ENCODE measurements at regions not wholly inside any gene's neighbourhood (a gene's known extent, or its start where the extent isn't known, plus 50 kb on each side); places are given as distances from the start of the nearest gene placed in this dataset.

DNA sequence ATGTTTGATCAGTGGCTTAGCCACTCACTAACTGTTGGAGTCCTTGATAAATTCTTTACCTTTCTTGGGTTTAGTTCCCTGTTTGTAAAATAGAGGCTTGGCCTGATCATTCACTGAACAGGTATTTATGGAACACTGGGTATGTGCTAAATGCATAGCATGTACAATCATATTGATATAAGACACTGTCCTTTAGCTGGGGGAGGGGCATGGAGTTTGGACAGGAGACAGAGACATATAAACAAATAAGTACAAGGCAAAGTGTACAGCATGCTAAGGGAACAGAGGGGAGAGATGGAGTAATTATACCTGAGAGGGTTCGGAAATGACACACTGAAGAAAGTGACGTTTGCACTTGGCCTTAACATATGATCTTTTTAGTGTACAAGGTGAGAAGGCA lies 124.3 kb upstream of the CACNA1E start:
- TF ChIP-seq, protein P1, sequence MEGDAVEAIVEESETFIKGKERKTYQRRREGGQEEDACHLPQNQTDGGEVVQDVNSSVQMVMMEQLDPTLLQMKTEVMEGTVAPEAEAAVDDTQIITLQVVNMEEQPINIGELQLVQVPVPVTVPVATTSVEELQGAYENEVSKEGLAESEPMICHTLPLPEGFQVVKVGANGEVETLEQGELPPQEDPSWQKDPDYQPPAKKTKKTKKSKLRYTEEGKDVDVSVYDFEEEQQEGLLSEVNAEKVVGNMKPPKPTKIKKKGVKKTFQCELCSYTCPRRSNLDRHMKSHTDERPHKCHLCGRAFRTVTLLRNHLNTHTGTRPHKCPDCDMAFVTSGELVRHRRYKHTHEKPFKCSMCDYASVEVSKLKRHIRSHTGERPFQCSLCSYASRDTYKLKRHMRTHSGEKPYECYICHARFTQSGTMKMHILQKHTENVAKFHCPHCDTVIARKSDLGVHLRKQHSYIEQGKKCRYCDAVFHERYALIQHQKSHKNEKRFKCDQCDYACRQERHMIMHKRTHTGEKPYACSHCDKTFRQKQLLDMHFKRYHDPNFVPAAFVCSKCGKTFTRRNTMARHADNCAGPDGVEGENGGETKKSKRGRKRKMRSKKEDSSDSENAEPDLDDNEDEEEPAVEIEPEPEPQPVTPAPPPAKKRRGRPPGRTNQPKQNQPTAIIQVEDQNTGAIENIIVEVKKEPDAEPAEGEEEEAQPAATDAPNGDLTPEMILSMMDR (conservative IDR thresholded peaks at IDR 0.05; ENCODE audit: control insufficient read depth, insufficient read depth, low read depth, low read length), result no peak
- DNase-seq (ENCODE audit: low read depth), result no peak
- H3K4me3 ChIP-seq (ENCODE audit: control insufficient read depth, low read depth, low read length), result no peak overlapping the region

DNA sequence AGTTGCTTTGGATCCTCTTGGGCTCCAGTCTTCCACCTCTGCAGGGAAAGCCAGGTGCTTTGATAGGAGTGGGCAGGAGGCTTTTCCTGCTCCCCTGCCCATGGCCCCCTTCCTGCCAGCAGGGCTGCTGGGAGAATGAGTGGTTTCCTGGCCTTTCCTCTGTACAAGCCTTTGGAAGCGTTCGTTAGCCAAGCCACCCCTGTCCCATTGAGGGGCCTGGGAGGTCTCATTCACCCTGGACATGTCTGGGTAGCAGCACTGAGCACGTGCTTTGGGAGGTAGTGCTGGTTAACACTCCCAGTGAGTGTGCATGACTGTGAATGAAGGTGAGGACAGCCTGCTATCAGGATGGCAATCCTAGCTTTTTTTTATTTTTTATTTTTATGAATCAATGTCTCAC lies 118.5 kb upstream of the CACNA1E start:
- TF ChIP-seq, protein P1 (conservative IDR thresholded peaks at IDR 0.05; ENCODE audit: control insufficient read depth, insufficient read depth, low read depth, low read length), result no peak
- no peak overlapping the region for H3K4me3 ChIP-seq (ENCODE audit: control insufficient read depth, low read depth, low read length)
- DNase-seq (ENCODE audit: low read depth), result no peak

DNA sequence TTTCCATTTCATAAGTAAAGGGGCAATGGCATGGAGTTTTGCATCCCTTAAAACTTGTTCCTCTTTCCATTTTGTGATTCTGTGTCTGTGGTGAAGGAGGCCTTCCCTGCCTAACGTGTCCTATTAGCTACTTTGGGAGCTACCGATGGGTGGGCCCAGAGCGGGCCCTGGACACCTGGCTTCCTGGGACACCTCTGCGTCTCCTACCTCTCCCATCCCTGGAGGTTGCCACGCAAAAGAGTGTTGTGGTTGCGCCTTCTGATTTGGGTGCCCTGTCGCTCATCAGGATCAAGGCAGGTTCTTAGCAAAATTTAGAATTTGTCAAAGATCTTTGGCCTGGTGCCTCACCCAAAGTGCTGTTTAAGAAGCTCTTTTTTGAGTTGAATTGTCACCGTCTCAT lies 116.4 kb upstream of the CACNA1E start:
- TF ChIP-seq, protein P1 (conservative IDR thresholded peaks at IDR 0.05; ENCODE audit: control insufficient read depth, insufficient read depth, low read depth, low read length), result no peak
- no peak for DNase-seq (ENCODE audit: low read depth)
- no peak overlapping the region for H3K4me3 ChIP-seq (ENCODE audit: control insufficient read depth, low read depth, low read length)

DNA sequence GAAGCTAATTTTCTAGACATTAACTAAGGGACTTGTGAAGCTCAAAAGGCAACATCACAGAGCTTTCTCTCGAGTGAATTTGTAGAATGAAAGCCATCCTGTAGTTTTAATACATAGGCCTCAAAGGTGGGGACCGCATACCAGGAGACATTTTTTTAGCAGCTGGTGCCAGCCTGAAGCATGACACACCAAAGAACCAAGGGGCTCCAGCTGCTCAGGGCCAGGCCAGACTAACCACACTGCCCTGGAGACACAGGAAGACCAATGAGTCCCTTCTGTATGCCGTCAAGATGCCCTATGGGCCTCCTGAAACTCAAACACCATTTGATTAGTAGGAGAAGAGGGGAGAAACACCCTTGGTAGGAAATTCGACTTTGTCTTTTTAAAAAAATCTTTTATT lies 113.9 kb upstream of the CACNA1E start:
- no peak overlapping the region for H3K4me3 ChIP-seq (ENCODE audit: control insufficient read depth, low read depth, low read length)
- DNase-seq (ENCODE audit: low read depth), result no peak
- TF ChIP-seq, protein P1 (conservative IDR thresholded peaks at IDR 0.05; ENCODE audit: control insufficient read depth, insufficient read depth, low read depth, low read length), result no peak

DNA sequence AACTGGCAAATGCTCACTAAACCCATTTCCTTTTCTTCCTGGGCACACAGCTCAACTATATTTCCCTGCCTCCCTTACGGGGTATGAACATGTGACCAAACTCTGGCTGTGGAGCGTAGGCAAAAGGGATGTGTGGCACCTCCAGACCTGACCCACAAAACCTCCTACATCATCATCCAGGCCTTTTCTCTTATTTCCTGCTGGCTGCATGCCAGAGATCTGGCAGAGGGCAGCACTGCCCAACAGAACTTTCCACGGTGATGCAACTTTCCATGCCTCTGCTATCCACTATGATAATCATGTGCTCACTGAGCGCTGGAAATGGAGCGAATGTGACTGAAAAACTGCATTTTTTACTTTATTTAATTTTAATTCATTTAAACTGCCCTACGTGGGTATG lies 99.6 kb upstream of the CACNA1E start:
- DNase-seq (ENCODE audit: low read depth), result no peak
- H3K4me3 ChIP-seq (ENCODE audit: control insufficient read depth, low read depth, low read length), result no peak overlapping the region

DNA sequence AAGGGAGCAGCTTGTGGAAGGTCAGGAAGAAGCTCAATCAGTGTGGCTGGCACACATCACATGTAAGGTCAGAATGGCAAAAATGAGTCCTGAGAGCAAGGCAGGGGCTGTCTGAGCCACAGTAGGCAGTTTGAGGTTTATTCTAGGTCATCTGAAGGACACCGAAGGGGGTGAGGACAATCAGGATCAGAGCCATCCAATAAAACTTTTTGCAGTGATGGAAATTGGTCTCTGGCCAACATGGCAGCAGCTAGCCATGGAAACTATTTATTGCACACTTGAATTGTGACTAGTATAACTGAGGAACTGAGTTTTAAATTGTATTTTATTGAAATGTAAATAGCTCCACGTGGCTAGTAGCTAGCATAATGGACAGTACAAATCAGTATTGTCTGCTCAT lies 97.0 kb upstream of the CACNA1E start:
- H3K4me3 ChIP-seq (ENCODE audit: control insufficient read depth, low read depth, low read length), result no peak overlapping the region
- TF ChIP-seq, protein P1 (conservative IDR thresholded peaks at IDR 0.05; ENCODE audit: control insufficient read depth, insufficient read depth, low read depth, low read length), result no peak
- DNase-seq (ENCODE audit: low read depth), result no peak

More for the DNA sequence above, 99.6 kb upstream of the CACNA1E start:
- TF ChIP-seq, protein P1 (conservative IDR thresholded peaks at IDR 0.05; ENCODE audit: control insufficient read depth, insufficient read depth, low read depth, low read length), result no peak

DNA sequence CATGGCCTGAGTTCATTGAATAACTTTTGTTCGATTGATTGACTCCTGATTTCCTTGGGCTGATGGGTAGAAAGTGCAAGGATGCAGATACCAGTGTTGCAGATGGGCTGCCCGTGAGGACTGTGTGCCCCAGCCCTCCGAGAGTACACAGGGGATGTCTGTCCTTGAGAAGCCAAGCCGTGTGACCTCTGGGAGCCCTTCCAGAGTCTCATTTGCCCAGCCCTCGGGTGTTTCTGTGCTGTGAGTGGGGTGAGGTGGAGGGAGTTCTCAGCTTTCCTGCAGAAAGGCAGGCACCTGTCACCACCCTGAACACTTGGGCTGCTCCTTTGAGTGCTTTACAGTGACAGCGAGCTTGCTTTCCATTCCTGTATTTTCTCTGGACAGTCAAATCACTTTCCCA lies 96.4 kb upstream of the CACNA1E start:
- no peak overlapping the region for H3K4me3 ChIP-seq (ENCODE audit: control insufficient read depth, low read depth, low read length)
- no peak for DNase-seq (ENCODE audit: low read depth)
- TF ChIP-seq, protein P1 (conservative IDR thresholded peaks at IDR 0.05; ENCODE audit: control insufficient read depth, insufficient read depth, low read depth, low read length), result no peak

Measured in fibroblast of mammary gland (primary cell).